ENCODE measurements at regions not wholly inside any gene's neighbourhood (a gene's known extent, or its start where the extent isn't known, plus 50 kb on each side); places are given as distances from the start of the nearest gene placed in this dataset.

- Mint-ChIP-seq H3K4me3 (peak overlapping the region; percentile 90), H3K27ac (peak overlapping the region; percentile 84), H3K9me3 (ENCODE audit: insufficient read depth) (peaks cover 2% of the 10 kb centered on the region), H3K4me1 (peaks cover 21% of the 10 kb centered on the region), H3K27me3 (peaks cover 7% of the 10 kb centered on the region)
- Histone ChIP-seq H3K27me3 (replicated peaks in 1 of 4; ENCODE audit: control extremely low read depth in 1 of 4, control insufficient read depth in 3 of 4, insufficient read depth in 4 of 4, low read length in 3 of 4) (peaks cover 0 to 6% (median 3%) of the 10 kb centered on the region in 4 experiments), H3K4me2 (replicated peaks; ENCODE audit: low read depth, low read length, poor library complexity, severe bottlenecking) (peak overlapping the region; percentile 98), H3K4me3 (ENCODE audit: control extremely low read depth in 1 of 5, extremely low read depth in 1 of 5, insufficient read depth in 1 of 5, low read depth in 2 of 5, low read length in 4 of 5) (peak overlapping the region; percentile 52 to 95 (median 68)), H4K20me1 (ENCODE audit: control insufficient read depth, insufficient read depth, low read length, poor library complexity, severe bottlenecking) (no peaks in the 10 kb centered on the region), H3K9ac (ENCODE audit: low read length) (peak overlapping the region; percentile 82), H2AFZ (ENCODE audit: insufficient read depth, low read depth, low read length, poor library complexity, severe bottlenecking) (peak overlapping the region; percentile 87), H3K79me2 (ENCODE audit: control insufficient read depth, insufficient read depth, low read length) (no peaks in the 10 kb centered on the region), H3K36me3 (replicated peaks in 1 of 2; ENCODE audit: control extremely low read depth in 1 of 2, control insufficient read depth in 1 of 2, extremely low read depth in 1 of 2, insufficient read depth in 2 of 2, low read length in 1 of 2) (no peaks in the 10 kb centered on the region), H3K9me3 (ENCODE audit: control extremely low read depth in 1 of 3, control insufficient read depth in 2 of 3, insufficient read depth in 1 of 3, low read length in 2 of 3) (peaks cover 0 to 7% (median 2%) of the 10 kb centered on the region in 3 donors), H3K4me1 (ENCODE audit: control insufficient read depth in 2 of 2, insufficient read depth in 2 of 2, low read length in 2 of 2) (peaks cover 11 to 20% of the 10 kb centered on the region in 2 donors), H3K27ac (ENCODE audit: low read length in 2 of 2) (no peak overlapping the region)
- TF ChIP-seq CTCF (IDR thresholded peaks at IDR 0.05) (no peak), EZH2 (IDR thresholded peaks at IDR 0.05; ENCODE audit: borderline replicate concordance, insufficient read depth, low read depth, low read length, poor library complexity, severe bottlenecking) (no peak)
- intact Hi-C loops (cut with micrococcal nuclease), result loop anchor here (1.0 kb wide), 3 partner anchors 31 to 100 kb away; no protein-coding TSS in a partner anchor
- DNase-seq (peak; percentile 87), ATAC-seq (ENCODE audit: low read depth) (peak; percentile 83)
- ChIA-PET CTCF (interaction anchor here (0.8 to 2.8 kb wide), 7 partner anchors 10 to 139 kb away, joined by 3 to 34 read pairs (median 4); partner anchors contain the start of gene ARRDC3), POLR2A (interaction anchor here (1.3 to 2.3 kb wide), 4 partner anchors 32 to 103 kb away, joined by 3 to 20 read pairs (median 7); partner anchors contain the start of gene ARRDC3)
- WGBS (ENCODE audit: insufficient coverage), result under 1% methylated on average over 42 of the region's 50 CpGs
These were observed 102.5 kb downstream of the ARRDC3 start for GRCh38 chr5:91280362-91281269.

DNA sequence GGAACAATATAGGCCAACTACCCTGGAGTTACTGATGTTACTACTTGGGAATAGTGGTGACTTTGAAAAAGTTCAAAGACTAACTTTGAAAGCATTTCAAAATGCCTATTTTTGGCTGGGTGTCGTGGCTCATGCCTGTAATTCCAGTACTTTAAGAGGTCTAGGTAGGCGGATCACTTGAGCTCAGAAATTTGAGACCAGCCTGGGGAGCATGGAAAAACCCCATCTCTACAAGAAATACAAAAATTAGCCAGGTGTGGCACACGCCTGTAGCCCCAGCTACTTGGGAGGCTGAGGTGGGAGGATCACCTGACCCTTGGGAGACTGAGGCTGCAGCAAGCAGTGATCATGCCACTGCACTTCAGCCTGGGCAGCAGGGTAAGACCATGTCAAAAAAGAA, 105.3 kb downstream of the ARRDC3 start:
- H2AFZ ChIP-seq (ENCODE audit: insufficient read depth, low read depth, low read length, poor library complexity, severe bottlenecking), result no peak overlapping the region
- H3K27me3 Mint-ChIP-seq, result peaks cover 11% of the 10 kb centered on the region
- 70% methylated on average over 2 of the region's 3 CpGs for WGBS (ENCODE audit: insufficient coverage)
- no peak overlapping the region for H3K9ac ChIP-seq (ENCODE audit: low read length)
- no peak overlapping the region for H3K27ac Mint-ChIP-seq
- H3K4me2 ChIP-seq (replicated peaks; ENCODE audit: low read depth, low read length, poor library complexity, severe bottlenecking), result no peak overlapping the region
- peaks cover 0 to 7% (median 0%) of the 10 kb centered on the region in 3 donors for H3K9me3 ChIP-seq (ENCODE audit: control extremely low read depth in 1 of 3, control insufficient read depth in 2 of 3, insufficient read depth in 1 of 3, low read length in 2 of 3)
- no peaks in the 10 kb centered on the region for H3K36me3 ChIP-seq (replicated peaks in 1 of 2; ENCODE audit: control extremely low read depth in 1 of 2, control insufficient read depth in 1 of 2, extremely low read depth in 1 of 2, insufficient read depth in 2 of 2, low read length in 1 of 2)
- H3K4me1 Mint-ChIP-seq, result peaks cover 21% of the 10 kb centered on the region
- DNase-seq, result no peak
- ATAC-seq (ENCODE audit: low read depth), result no peak
- H3K27ac ChIP-seq (ENCODE audit: low read length in 2 of 2), result no peak overlapping the region
- H3K79me2 ChIP-seq (ENCODE audit: control insufficient read depth, insufficient read depth, low read length), result no peaks in the 10 kb centered on the region
- peaks cover 11 to 20% of the 10 kb centered on the region in 2 donors for H3K4me1 ChIP-seq (ENCODE audit: control insufficient read depth in 2 of 2, insufficient read depth in 2 of 2, low read length in 2 of 2)
- CTCF ChIA-PET, result no interaction called here
- H3K4me3 Mint-ChIP-seq, result no peak overlapping the region
- POLR2A ChIA-PET, result no interaction called here
- H3K9me3 Mint-ChIP-seq (ENCODE audit: insufficient read depth), result no peaks in the 10 kb centered on the region
- H4K20me1 ChIP-seq (ENCODE audit: control insufficient read depth, insufficient read depth, low read length, poor library complexity, severe bottlenecking), result no peaks in the 10 kb centered on the region
- TF ChIP-seq CTCF (IDR thresholded peaks at IDR 0.05), result no peak
- TF ChIP-seq EZH2 (IDR thresholded peaks at IDR 0.05; ENCODE audit: borderline replicate concordance, insufficient read depth, low read depth, low read length, poor library complexity, severe bottlenecking), result no peak
- no peak overlapping the region for H3K4me3 ChIP-seq (ENCODE audit: control extremely low read depth in 1 of 5, extremely low read depth in 1 of 5, insufficient read depth in 1 of 5, low read depth in 2 of 5, low read length in 4 of 5)
- H3K27me3 ChIP-seq (replicated peaks in 1 of 4; ENCODE audit: control extremely low read depth in 1 of 4, control insufficient read depth in 3 of 4, insufficient read depth in 4 of 4, low read length in 3 of 4), result peaks cover 0 to 6% (median 3%) of the 10 kb centered on the region in 4 experiments
- intact Hi-C loops (cut with micrococcal nuclease), result no loop called here
